Cardiac muscle cell (in vitro differentiated cells and primary cell): ENCODE measurements at regions not wholly inside any gene's neighbourhood (a gene's known extent, or its start where the extent isn't known, plus 50 kb on each side); places are given as distances from the start of the nearest gene placed in this dataset.

Experiments
- DNase-seq, 2 donors: peaks; one replicate each; pipeline versions ENCODE4 v3.0.0 to v3.0.0-alpha.2; 2010 to 2017; ENCODE audit warnings: low read depth in 1 of 2, low spot score in 1 of 2
- H3K27ac ChIP-seq: fragments of 200-600 bp; sonication (generic); 2 replicates; pipeline ENCODE4 v1.5.1; 2016
- H3K27me3 ChIP-seq: fragments of 200-600 bp; sonication (generic); 2 replicates; pipeline ENCODE4 v1.6.0; 2016; ENCODE audit warnings: control low read depth
- H3K36me3 ChIP-seq: fragments of 200-600 bp; sonication (generic); 2 replicates; pipeline ENCODE4 v1.5.1; 2016; ENCODE audit warnings: control low read depth
- H3K4me1 ChIP-seq: fragments of 200-600 bp; sonication (generic); 2 replicates; pipeline ENCODE4 v1.8.1; 2017; ENCODE audit warnings: low read depth, mild to moderate bottlenecking, mixed run types
- H3K4me3 ChIP-seq: fragments of 200-600 bp; sonication (generic); 2 replicates; pipeline ENCODE4 v1.5.1; 2016; ENCODE audit warnings: mild to moderate bottlenecking
- H3K9me3 ChIP-seq: fragments of 200-600 bp; sonication (generic); 2 replicates; pipeline ENCODE4 v1.5.1; 2017; ENCODE audit warnings: low read depth, mild to moderate bottlenecking, control low read depth
- TF ChIP-seq, protein P1 (sequence below): IDR thresholded peaks from 2 replicates; pipeline ENCODE4 v1.5.1; 2012; ENCODE audit warnings: low read depth, mild to moderate bottlenecking, low read length

DNA sequence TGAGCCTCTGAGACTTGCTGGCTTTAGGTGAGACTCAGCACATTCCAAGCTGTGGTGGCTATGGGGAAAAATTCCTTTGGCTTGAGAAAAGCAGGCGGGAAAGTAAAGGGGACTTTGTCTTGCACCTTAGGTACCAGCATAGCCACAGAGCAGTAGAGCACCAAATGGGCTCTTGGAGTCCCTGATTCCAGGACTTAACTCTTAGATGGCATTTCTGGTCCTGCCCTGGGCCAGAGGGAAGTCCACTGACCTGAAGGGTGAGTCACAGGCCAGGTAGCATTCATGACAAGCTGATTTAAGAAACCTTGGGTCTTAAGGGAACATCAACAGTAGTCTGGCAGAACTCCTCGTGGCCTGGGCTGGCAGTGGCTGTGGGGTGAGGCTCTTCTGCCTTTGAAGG is 344.7 kb downstream of the DUSP10 start:
- no peak for DNase-seq
- Histone ChIP-seq H3K4me1 (no peaks in the 10 kb centered on the region), H3K27ac (no peak overlapping the region), H3K36me3 (no peaks in the 10 kb centered on the region), H3K9me3 (no peaks in the 10 kb centered on the region), H3K27me3 (no peaks in the 10 kb centered on the region), H3K4me3 (no peak overlapping the region)
- TF ChIP-seq, protein P1, sequence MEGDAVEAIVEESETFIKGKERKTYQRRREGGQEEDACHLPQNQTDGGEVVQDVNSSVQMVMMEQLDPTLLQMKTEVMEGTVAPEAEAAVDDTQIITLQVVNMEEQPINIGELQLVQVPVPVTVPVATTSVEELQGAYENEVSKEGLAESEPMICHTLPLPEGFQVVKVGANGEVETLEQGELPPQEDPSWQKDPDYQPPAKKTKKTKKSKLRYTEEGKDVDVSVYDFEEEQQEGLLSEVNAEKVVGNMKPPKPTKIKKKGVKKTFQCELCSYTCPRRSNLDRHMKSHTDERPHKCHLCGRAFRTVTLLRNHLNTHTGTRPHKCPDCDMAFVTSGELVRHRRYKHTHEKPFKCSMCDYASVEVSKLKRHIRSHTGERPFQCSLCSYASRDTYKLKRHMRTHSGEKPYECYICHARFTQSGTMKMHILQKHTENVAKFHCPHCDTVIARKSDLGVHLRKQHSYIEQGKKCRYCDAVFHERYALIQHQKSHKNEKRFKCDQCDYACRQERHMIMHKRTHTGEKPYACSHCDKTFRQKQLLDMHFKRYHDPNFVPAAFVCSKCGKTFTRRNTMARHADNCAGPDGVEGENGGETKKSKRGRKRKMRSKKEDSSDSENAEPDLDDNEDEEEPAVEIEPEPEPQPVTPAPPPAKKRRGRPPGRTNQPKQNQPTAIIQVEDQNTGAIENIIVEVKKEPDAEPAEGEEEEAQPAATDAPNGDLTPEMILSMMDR: no peak

DNA sequence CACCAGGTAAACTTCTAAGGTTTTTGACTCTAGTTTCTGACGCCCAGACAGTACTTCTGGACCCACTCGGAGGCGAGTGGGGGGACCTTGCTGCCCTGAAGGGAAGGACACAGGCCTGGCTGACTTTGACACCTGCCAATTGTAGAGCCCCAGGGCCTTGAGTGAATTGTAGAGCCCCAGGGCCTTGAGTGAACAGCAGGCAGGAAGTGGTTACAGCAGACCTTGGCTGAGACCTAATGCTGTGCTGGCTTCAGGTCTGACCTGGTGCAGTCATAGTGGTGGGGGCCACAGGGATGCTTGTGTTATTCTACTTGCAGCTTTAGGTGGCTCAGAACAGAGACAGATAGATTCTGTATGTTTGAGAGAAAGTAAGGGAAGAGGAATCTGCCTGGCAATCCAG is 344.3 kb downstream of the DUSP10 start:
- no peak overlapping the region for H3K27ac ChIP-seq
- H3K9me3 ChIP-seq: no peaks in the 10 kb centered on the region
- no peak for DNase-seq
- H3K27me3 ChIP-seq: no peaks in the 10 kb centered on the region
- TF ChIP-seq, protein P1: no peak
- H3K36me3 ChIP-seq: no peaks in the 10 kb centered on the region
- H3K4me3 ChIP-seq: no peak overlapping the region
- H3K4me1 ChIP-seq: no peaks in the 10 kb centered on the region

DNA sequence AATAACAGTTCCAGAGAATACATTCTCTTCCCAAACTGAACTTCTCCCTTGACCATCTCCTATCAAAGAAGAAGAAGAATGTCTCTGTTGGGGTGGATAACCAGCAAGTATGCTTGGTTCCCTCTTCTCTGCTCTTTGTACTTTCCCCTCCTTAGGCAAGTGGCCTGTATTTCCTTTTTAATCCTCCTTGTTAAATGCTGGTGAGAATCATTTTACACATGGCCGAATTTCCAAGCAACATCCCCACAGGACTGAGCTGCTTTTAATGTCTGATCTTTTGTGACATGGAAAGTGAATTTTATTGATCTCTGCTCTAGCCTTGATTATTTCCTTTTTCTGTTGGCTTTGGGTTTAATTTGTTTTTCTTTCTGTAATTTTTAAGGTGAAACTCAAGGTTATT is 336.7 kb downstream of the DUSP10 start:
- H3K27me3 ChIP-seq: no peaks in the 10 kb centered on the region
- DNase-seq: no peak

DNA sequence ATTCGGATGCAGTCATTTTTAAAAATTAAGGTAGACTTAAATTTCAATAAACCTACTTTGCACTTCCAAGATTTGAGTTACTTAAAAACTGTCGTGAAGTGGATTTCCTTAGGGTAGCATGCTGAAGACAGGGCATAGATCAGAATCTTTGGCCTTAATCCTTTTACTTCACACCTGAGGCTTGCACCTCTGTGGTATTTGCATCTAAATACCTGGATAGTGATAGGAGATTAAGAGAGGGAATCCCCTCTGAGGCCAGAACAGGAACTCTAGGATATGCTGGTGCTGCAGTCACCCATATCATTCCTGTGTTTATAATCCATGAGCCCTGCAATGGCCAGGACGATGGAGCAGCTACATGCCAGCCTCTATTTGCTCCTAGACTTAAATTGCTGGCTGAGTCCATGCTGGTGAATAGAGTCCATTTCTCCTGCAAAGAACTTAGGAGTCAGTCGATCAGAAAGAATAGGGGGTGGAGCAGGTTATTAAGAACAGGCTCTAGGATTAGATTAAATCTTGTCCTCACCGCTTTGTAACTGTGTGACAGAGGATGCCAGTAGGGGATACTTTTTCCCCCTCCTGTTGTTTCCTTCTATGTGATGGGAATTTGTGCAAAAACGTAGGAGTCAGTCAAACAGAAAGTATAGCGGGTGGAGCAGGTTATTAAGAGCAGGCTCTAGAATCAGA is 333.6 kb downstream of the DUSP10 start:
- Histone ChIP-seq H3K27me3 (no peaks in the 10 kb centered on the region), H3K4me1 (no peaks in the 10 kb centered on the region), H3K36me3 (no peaks in the 10 kb centered on the region), H3K4me3 (no peak overlapping the region), H3K27ac (no peak overlapping the region), H3K9me3 (no peaks in the 10 kb centered on the region)
- TF ChIP-seq, protein P1: no peak
- DNase-seq: no peak

More for the DNA sequence above, 336.7 kb downstream of the DUSP10 start:
- Histone ChIP-seq H3K36me3 (no peaks in the 10 kb centered on the region), H3K4me1 (no peaks in the 10 kb centered on the region), H3K4me3 (no peak overlapping the region), H3K9me3 (no peaks in the 10 kb centered on the region), H3K27ac (no peak overlapping the region)
- TF ChIP-seq, protein P1: no peak

DNA sequence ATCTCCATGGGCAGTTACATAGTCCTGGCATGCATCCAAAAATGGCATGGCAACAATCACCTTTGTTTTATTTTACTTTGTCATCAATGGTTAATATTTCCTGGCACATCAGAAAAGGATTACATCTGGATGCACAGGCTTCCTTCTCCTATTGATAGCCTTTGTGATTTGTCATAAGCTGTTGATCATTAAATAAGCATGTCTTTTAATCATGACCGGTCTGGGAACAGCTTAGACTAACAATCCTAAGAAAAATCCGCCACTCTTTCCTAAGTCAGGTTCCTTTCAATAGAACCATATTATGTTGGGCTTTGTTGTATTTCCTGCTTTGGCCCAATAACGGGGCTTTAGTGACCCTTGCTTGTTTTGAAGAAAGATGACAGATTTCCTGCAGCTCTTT is 330.6 kb downstream of the DUSP10 start:
- Histone ChIP-seq H3K27me3 (no peaks in the 10 kb centered on the region), H3K4me1 (no peaks in the 10 kb centered on the region), H3K9me3 (no peaks in the 10 kb centered on the region), H3K4me3 (no peak overlapping the region), H3K27ac (no peak overlapping the region), H3K36me3 (no peaks in the 10 kb centered on the region)
- no peak for DNase-seq
- TF ChIP-seq, protein P1: no peak
